MM.1S (cell line): ENCODE measurements at regions not wholly inside any gene's neighbourhood (a gene's known extent, or its start where the extent isn't known, plus 50 kb on each side); places are given as distances from the start of the nearest gene placed in this dataset.

Experiments
- DNase-seq: peaks from one replicate; pipeline ENCODE4 v3.0.0-alpha.2; 2015
- H2AFZ ChIP-seq: fragments of 300-600 bp; sonication (generic); 2 replicates; pipeline ENCODE4 v1.6.0; 2016; ENCODE audit warnings: antibody characterized with exemption, low read length
- H3F3A ChIP-seq: fragments of 300-600 bp; sonication (generic); 2 replicates; pipeline ENCODE4 v1.6.1; 2016; ENCODE audit warnings: mild to moderate bottlenecking, antibody characterized with exemption, low read length, moderate library complexity, mixed read lengths; ENCODE audit not compliant: insufficient read depth
- H3K27ac ChIP-seq: fragments of 300-600 bp; sonication (generic); 2 replicates; pipeline ENCODE4 v1.5.1; 2016; ENCODE audit warnings: mild to moderate bottlenecking, low read length
- H3K27me3 ChIP-seq: fragments of 300-600 bp; sonication (generic); replicated peaks from 2 replicates; pipeline ENCODE4 v1.6.0; 2016; ENCODE audit warnings: low read length; ENCODE audit not compliant: insufficient read depth
- H3K36me3 ChIP-seq: fragments of 300-600 bp; sonication (generic); replicated peaks from 2 replicates; pipeline ENCODE4 v1.6.1; 2016; ENCODE audit warnings: mild to moderate bottlenecking, low read length, mixed read lengths; ENCODE audit not compliant: insufficient read depth
- H3K4me1 ChIP-seq: fragments of 300-600 bp; sonication (generic); 2 replicates; pipeline ENCODE4 v1.6.1; 2016; ENCODE audit warnings: low read length, mixed read lengths
- H3K4me2 ChIP-seq: fragments of 300-600 bp; sonication (generic); 2 replicates; pipeline ENCODE4 v1.6.0; 2016; ENCODE audit warnings: low read depth, low read length
- H3K4me3 ChIP-seq: fragments of 300-600 bp; sonication (generic); 2 replicates; pipeline ENCODE4 v1.5.1; 2016; ENCODE audit warnings: low read length, mixed read lengths
- H3K79me2 ChIP-seq: fragments of 300-600 bp; sonication (generic); 2 replicates; pipeline ENCODE4 v1.6.1; 2016; ENCODE audit warnings: mixed run types, low read length, mixed read lengths
- H3K9ac ChIP-seq: fragments of 300-600 bp; sonication (generic); 2 replicates; pipeline ENCODE4 v1.6.1; 2016; ENCODE audit warnings: low read length, mixed read lengths
- H3K9me2 ChIP-seq: fragments of 300-600 bp; sonication (generic); replicated peaks from 2 replicates; pipeline ENCODE4 v1.6.1; 2016; ENCODE audit warnings: mild to moderate bottlenecking, low read length, mixed read lengths; ENCODE audit not compliant: insufficient read depth
- H3K9me3 ChIP-seq: fragments of 300-600 bp; sonication (generic); replicated peaks from 2 replicates; pipeline ENCODE4 v1.6.1; 2016; ENCODE audit warnings: mild to moderate bottlenecking, low read length, mixed read lengths; ENCODE audit not compliant: insufficient read depth
- H4K20me1 ChIP-seq: fragments of 300-600 bp; sonication (generic); 2 replicates; pipeline ENCODE4 v1.6.1; 2016; ENCODE audit warnings: mild to moderate bottlenecking, low read length, moderate library complexity, mixed read lengths; ENCODE audit not compliant: insufficient read depth
- CTCF ChIP-seq: fragments of 300-600 bp; sonication (generic); IDR thresholded peaks from 2 replicates; pipeline ENCODE4 v1.5.1; 2016; ENCODE audit warnings: antibody characterized with exemption, low read length, mixed read lengths
- EZH2 ChIP-seq: fragments of 300-600 bp; sonication (generic); optimal IDR thresholded peaks from 2 replicates; pipeline ENCODE3; 2017; ENCODE audit warnings: low read depth, mild to moderate bottlenecking, antibody characterized with exemption, low read length, mixed read lengths
- EZH2phosphoT487 ChIP-seq: fragments of 300-600 bp; sonication (generic); IDR thresholded peaks from 2 replicates; pipeline ENCODE4 v1.6.1; 2018; ENCODE audit warnings: antibody characterized with exemption, low read length

DNA sequence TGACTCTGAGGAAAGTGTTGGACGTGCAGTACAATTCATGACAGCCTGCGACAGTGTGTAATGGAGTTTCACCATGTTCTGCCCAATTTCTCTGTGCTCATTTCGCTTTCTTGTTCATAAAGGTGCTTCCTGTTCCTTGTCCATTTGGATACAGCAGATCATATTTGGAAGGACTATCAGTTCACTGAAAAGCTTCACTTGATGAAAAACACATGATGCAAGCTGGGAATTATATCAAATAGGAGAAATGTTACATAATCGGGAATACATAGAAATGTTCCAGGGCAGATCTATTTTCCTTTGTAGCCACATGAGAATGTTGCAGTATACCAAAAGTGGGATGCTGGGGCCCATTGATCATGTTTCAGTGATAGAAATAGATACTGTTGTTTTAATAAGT, 266.3 kb upstream of the SLC14A2 start:
- Histone ChIP-seq H3K79me2 (no peaks in the 10 kb centered on the region), H3K4me2 (no peak overlapping the region), H3K9me3 (no peaks in the 10 kb centered on the region), H3K27me3 (no peaks in the 10 kb centered on the region), H3K4me3 (no peak overlapping the region), H3K36me3 (no peaks in the 10 kb centered on the region), H4K20me1 (no peaks in the 10 kb centered on the region), H3K9ac (no peak overlapping the region), H3K4me1 (no peaks in the 10 kb centered on the region), H3F3A (no peaks in the 10 kb centered on the region), H3K9me2 (no peaks in the 10 kb centered on the region), H2AFZ (no peak overlapping the region), H3K27ac (no peak overlapping the region)
- no peak for DNase-seq
- TF ChIP-seq EZH2phosphoT487 (no peak), CTCF (no peak), EZH2 (no peak)

- Histone ChIP-seq H3K79me2 (no peaks in the 10 kb centered on the region), H3K9ac (no peak overlapping the region), H3K4me2 (no peak overlapping the region), H3K36me3 (no peaks in the 10 kb centered on the region), H3K27me3 (no peaks in the 10 kb centered on the region), H3K9me2 (no peaks in the 10 kb centered on the region), H3K4me3 (no peak overlapping the region), H3F3A (no peaks in the 10 kb centered on the region), H3K4me1 (no peaks in the 10 kb centered on the region), H2AFZ (no peak overlapping the region), H3K27ac (no peak overlapping the region), H4K20me1 (no peaks in the 10 kb centered on the region), H3K9me3 (no peaks in the 10 kb centered on the region)
- DNase-seq: no peak
- TF ChIP-seq EZH2phosphoT487 (no peak), EZH2 (no peak), CTCF (no peak)
These were observed 265.8 kb upstream of the SLC14A2 start for GRCh38 chr18:45349467-45349866.

DNA sequence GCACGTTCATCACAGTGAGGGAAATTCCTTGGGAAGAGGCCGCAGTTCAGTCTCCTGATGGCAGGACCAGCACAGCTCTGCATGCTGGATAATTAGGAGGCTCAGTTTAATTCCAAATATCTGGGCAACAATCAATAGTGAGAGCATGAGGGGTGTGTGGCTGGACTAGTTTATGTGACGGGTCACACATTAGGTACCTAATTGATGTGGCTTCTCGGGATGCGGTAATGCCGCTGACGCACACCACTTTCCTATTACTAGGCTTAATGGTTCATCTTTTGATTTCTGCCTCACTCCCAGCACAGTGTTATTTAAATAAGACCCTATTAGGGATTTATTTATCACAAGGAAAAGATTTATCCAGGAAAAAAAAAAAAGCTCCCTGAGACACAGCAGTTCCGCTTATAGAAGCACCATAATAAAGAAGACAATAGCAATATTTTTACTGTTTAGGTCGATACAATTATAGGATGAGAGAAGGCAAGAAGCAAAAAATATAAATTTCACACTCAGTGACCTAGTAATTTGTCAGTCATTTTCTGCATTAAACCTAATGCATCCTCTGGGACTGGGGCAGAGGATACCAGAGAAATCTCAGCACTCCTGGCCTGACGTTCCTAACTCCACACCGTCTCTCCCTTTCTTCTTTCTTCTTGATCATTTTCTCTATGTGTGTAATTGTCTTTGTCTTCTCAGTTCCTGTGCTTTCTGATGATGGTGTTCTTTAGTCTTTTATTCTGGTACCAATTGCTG, 264.7 kb upstream of the SLC14A2 start:
- H3K4me3 ChIP-seq: no peak overlapping the region
- H3K4me1 ChIP-seq: no peaks in the 10 kb centered on the region
- no peak overlapping the region for H3K9ac ChIP-seq
- no peak overlapping the region for H2AFZ ChIP-seq
- no peaks in the 10 kb centered on the region for H3F3A ChIP-seq
- no peaks in the 10 kb centered on the region for H3K9me3 ChIP-seq
- DNase-seq: no peak
- no peaks in the 10 kb centered on the region for H4K20me1 ChIP-seq
- no peaks in the 10 kb centered on the region for H3K79me2 ChIP-seq
- H3K4me2 ChIP-seq: no peak overlapping the region
- TF ChIP-seq EZH2 (no peak), EZH2phosphoT487 (no peak), CTCF (no peak)
- H3K27ac ChIP-seq: no peak overlapping the region
- no peaks in the 10 kb centered on the region for H3K27me3 ChIP-seq
- no peaks in the 10 kb centered on the region for H3K36me3 ChIP-seq
- H3K9me2 ChIP-seq: no peaks in the 10 kb centered on the region
